ENCODE measurements at regions not wholly inside any gene's neighbourhood (a gene's known extent, or its start where the extent isn't known, plus 50 kb on each side); places are given as distances from the start of the nearest gene placed in this dataset.

GRCh38 chr9:121601194-121601593, 50.2 kb upstream of the DAB2IP start:
- TF ChIP-seq POLR2AphosphoS5 (IDR thresholded peaks at IDR 0.05; ENCODE audit: insufficient read depth in 1 of 2, low read depth in 1 of 2), result no peak
- TF ChIP-seq CTCF (IDR thresholded peaks at IDR 0.05), result no peak
- no peak for TF ChIP-seq POLR2A (IDR thresholded peaks at IDR 0.05)

Data from vagina (tissue), 2 donors.